ENCODE measurements at regions not wholly inside any gene's neighbourhood (a gene's known extent, or its start where the extent isn't known, plus 50 kb on each side); places are given as distances from the start of the nearest gene placed in this dataset.
"Not testable (repeated sequence)": the region's sequence is repeated elsewhere in the genome, so short reads cannot be mapped to it uniquely, and the experiment has no call there.

DNA sequence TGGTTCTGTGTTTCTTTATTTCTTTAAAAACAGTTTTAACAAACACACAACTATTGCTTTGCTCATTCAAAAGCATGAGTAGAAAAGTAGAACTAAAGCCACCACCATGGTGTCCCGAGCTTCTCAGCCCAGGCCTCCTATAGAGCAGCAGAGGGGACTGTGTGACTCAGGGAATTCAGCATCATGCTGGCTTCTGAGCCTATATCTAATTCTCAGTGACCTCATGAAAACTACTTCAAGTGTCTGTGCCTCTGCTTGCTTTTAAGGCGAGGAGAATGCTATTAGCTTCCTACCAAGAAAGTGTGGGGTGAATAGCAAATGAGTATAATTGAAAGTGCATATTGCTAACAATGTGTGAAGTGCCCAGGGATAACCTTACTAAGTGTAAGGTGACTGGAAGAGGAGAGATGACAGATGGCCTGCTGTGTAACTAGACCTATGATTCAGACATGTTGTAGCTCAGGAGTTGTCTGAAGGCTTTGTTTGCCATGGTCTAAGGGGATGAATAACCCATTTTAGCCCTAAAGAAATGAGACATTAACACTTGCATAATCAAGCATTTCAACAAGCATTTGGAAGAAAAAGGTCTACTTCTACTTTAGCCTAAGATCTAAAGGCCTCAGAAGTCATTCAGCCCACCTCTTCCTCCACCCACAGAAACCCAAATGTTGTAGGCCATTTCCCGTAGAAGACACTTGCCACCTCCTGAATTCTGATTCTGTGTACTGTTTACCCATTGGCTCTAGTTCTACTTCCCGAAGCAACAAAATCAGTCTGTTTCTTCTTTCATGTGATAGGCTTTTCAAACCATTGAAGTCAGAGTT lies 121.5 kb upstream of the ARG1 start:
- intact Hi-C loops (cut with micrococcal nuclease), result loop anchor here (2.0 to 5.0 kb wide), 3 partner anchors 33 to 81 kb away; no protein-coding TSS in a partner anchor
- Mint-ChIP-seq H3K4me1 (ENCODE audit: low read depth) (peaks cover 46% of the 10 kb centered on the region), H3K27me3 (ENCODE audit: insufficient read depth) (no peaks in the 10 kb centered on the region), H3K9me3 (peaks cover 14% of the 10 kb centered on the region), H3K4me3 (peak overlapping the region; percentile 28), H3K36me3 (ENCODE audit: low read depth) (peaks cover 7% of the 10 kb centered on the region), H3K27ac (peak overlapping the region; percentile 87)
- no peak for DNase-seq (ENCODE audit: low spot score)

DNA sequence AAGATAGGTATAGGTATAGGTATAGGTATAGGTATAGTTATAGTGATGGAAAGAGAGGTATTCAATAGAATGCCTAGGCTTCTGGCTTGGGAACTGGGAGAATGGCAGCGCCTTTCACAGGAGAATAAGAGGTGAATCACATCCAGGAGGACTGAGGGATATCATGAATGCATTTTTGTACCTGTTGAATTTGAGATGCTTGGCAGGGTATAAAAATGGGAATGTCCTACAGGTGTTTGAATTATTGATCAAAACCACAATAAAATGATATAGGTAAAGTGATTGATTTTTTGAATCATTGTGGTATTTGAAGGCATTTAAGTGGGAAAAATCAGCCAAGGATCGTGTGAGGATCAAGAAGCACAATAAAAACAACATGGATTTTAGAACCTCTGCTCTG lies 119.2 kb upstream of the ARG1 start:
- intact Hi-C loops (cut with micrococcal nuclease), result loop anchor here (5.0 kb wide), 2 partner anchors 52 to 78 kb away; no protein-coding TSS in a partner anchor
- no peak overlapping the region for H3K4me3 Mint-ChIP-seq
- peaks cover 1% of the 10 kb centered on the region for H3K27me3 Mint-ChIP-seq (ENCODE audit: insufficient read depth)
- H3K27ac Mint-ChIP-seq, result no peak overlapping the region
- no peak for DNase-seq (ENCODE audit: low spot score)
- peaks cover 6% of the 10 kb centered on the region for H3K36me3 Mint-ChIP-seq (ENCODE audit: low read depth)
- peaks cover 29% of the 10 kb centered on the region for H3K4me1 Mint-ChIP-seq (ENCODE audit: low read depth)
- peaks cover 14% of the 10 kb centered on the region for H3K9me3 Mint-ChIP-seq

DNA sequence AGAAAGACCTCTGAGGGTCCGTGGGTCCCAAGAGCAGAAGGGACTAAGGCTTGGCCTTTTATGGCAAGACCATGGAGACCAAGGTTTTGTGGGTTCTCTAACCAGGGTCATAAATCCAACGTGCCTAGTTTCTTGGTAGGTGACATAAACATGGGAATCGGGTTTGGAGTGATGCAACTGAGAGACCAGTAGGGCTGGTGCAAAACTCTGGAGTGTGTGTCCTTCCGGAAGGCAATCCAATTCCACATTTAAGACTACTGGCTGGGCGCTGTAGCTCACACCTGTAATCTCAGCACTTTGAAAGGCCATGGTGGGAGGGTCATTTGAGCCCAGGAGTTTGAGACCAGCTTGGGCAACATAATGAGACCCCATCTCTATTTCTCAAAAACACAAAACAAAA lies 116.5 kb upstream of the ARG1 start:
- H3K36me3 Mint-ChIP-seq (ENCODE audit: low read depth), result peaks cover 6% of the 10 kb centered on the region
- H3K27me3 Mint-ChIP-seq (ENCODE audit: insufficient read depth), result peaks cover 1% of the 10 kb centered on the region
- no peak overlapping the region for H3K27ac Mint-ChIP-seq
- H3K4me3 Mint-ChIP-seq, result no peak overlapping the region
- peaks cover 9% of the 10 kb centered on the region for H3K9me3 Mint-ChIP-seq
- H3K4me1 Mint-ChIP-seq (ENCODE audit: low read depth), result peaks cover 8% of the 10 kb centered on the region
- intact Hi-C loops (cut with micrococcal nuclease), result no loop called here
- no peak for DNase-seq (ENCODE audit: low spot score)

- Mint-ChIP-seq H3K27ac (no peak overlapping the region), H3K9me3 (no peaks in the 10 kb centered on the region), H3K36me3 (ENCODE audit: low read depth) (peaks cover 2% of the 10 kb centered on the region), H3K27me3 (ENCODE audit: insufficient read depth) (peaks cover 1% of the 10 kb centered on the region), H3K4me1 (ENCODE audit: low read depth) (no peaks in the 10 kb centered on the region), H3K4me3 (no peak overlapping the region)
- intact Hi-C loops (cut with micrococcal nuclease), result no loop called here
- no peak for DNase-seq (ENCODE audit: low spot score)
These were observed 114.0 kb upstream of the ARG1 start for GRCh38 chr6:131459005-131459404.

- no peaks in the 10 kb centered on the region for H3K9me3 Mint-ChIP-seq
- no peak overlapping the region for H3K4me3 Mint-ChIP-seq
- DNase-seq (ENCODE audit: low spot score), result no peak
- intact Hi-C loops (cut with micrococcal nuclease), result loop anchor here (2.0 kb wide), 1 partner anchor 262 kb away; no protein-coding TSS in a partner anchor
- H3K36me3 Mint-ChIP-seq (ENCODE audit: low read depth), result peaks cover 2% of the 10 kb centered on the region
- H3K4me1 Mint-ChIP-seq (ENCODE audit: low read depth), result no peaks in the 10 kb centered on the region
- no peak overlapping the region for H3K27ac Mint-ChIP-seq
- peaks cover 1% of the 10 kb centered on the region for H3K27me3 Mint-ChIP-seq (ENCODE audit: insufficient read depth)
These were observed 112.4 kb upstream of the ARG1 start for GRCh38 chr6:131460614-131461000.

GRCh38 chr6:131469130-131469529 lies 103.9 kb upstream of the ARG1 start:
- intact Hi-C loops (cut with micrococcal nuclease), result no loop called here
- no peaks in the 10 kb centered on the region for H3K4me1 Mint-ChIP-seq (ENCODE audit: low read depth)
- H3K27ac Mint-ChIP-seq, result no peak overlapping the region
- no peak for DNase-seq (ENCODE audit: low spot score)
- H3K27me3 Mint-ChIP-seq (ENCODE audit: insufficient read depth), result peaks cover 5% of the 10 kb centered on the region
- H3K36me3 Mint-ChIP-seq (ENCODE audit: low read depth), result no peaks in the 10 kb centered on the region
- peaks cover 3% of the 10 kb centered on the region for H3K9me3 Mint-ChIP-seq
- no peak overlapping the region for H3K4me3 Mint-ChIP-seq

DNA sequence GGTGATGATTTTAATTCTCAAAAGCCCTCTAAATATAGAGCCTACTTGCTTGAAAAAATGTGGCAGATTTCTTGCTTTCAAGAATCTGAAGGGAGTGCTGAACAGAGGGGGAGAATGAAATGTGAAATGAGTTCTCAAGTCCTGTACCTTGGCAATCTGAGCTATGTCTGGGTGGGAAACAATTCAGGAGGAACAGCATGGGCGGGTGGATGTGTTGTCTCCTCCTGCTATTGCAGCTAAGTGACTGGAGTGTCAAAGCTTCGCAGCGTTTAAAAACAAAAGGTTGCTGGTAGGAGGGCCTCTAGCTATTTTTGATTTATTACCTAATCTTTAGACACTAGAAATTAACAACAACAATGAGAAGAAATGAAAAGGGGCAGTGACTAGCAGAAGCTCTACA lies 102.5 kb upstream of the ARG1 start:
- no peaks in the 10 kb centered on the region for H3K36me3 Mint-ChIP-seq (ENCODE audit: low read depth)

DNA sequence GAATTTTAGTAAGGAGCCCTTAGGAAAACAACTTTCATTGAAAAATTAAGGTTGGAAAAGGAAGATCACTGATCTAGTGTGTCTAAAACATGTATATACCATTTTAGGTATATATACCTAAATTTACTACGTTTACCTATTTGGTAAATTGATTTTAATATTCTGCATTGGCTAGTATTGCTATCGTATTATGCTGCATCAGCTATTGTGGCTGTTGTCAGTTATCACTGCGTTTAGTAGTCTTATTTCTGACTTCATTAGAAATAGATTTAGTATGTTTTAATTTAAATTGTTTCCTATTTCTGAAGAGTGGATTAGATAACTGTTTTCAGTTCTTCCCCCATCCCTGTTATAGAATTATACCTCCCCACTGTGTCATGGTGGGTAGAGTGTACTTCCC lies 101.7 kb upstream of the ARG1 start:
- Mint-ChIP-seq H3K27me3 (ENCODE audit: insufficient read depth) (peaks cover 6% of the 10 kb centered on the region), H3K9me3 (peaks cover 5% of the 10 kb centered on the region), H3K4me3 (no peak overlapping the region), H3K4me1 (ENCODE audit: low read depth) (no peaks in the 10 kb centered on the region), H3K27ac (no peak overlapping the region), H3K36me3 (ENCODE audit: low read depth) (no peaks in the 10 kb centered on the region)
- intact Hi-C loops (cut with micrococcal nuclease), result no loop called here
- no peak for DNase-seq (ENCODE audit: low spot score)

More for the DNA sequence above, 102.5 kb upstream of the ARG1 start:
- Mint-ChIP-seq H3K27me3 (ENCODE audit: insufficient read depth) (peaks cover 5% of the 10 kb centered on the region), H3K27ac (no peak overlapping the region), H3K4me1 (ENCODE audit: low read depth) (no peaks in the 10 kb centered on the region), H3K4me3 (no peak overlapping the region), H3K9me3 (peaks cover 3% of the 10 kb centered on the region)
- intact Hi-C loops (cut with micrococcal nuclease), result no loop called here
- DNase-seq (ENCODE audit: low spot score), result no peak

DNA sequence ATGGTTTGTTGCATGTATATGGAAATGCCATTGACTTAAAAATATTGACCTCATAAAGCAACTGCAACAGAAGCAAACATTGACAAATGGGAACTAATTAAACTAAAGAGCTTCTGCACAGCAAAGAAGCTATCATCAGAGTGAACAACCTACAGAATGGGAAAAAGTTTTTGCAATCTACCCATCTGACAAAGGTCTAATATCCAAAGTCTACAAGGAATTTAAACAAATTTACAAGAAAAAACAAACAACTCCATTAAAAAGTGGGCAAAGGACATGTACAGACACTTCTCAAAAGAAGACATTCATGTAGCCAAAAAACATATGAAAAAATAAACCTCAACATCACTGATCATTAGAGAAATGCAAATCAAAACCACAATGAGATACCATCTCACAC lies 99.7 kb upstream of the ARG1 start:
- H3K4me3 Mint-ChIP-seq; H3K36me3 Mint-ChIP-seq (ENCODE audit: low read depth); H3K27ac Mint-ChIP-seq; intact Hi-C loops (cut with micrococcal nuclease); H3K27me3 Mint-ChIP-seq (ENCODE audit: insufficient read depth); H3K4me1 Mint-ChIP-seq (ENCODE audit: low read depth); DNase-seq (ENCODE audit: low spot score): not testable (repeated sequence)
- peaks cover 11% of the 10 kb centered on the region for H3K9me3 Mint-ChIP-seq

DNA sequence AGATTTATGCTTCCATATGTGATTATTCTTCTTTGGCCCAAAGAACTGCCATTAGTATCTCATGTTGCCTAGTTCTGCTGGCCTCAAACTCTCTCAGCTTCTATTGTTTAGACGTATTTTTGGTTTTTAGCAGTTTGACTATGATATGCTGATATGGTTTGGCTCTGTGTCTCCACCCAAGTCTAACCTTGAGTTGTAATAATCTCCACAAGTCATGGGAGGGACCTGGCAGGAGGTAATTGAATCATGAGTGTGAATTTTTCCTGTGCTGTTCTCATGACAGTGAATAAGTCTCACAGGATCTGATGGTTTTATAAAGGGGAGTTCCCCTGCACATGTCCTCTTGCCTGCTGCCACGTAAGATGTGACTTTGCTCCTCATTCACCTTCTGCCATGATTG lies 96.7 kb upstream of the ARG1 start:
- Mint-ChIP-seq H3K4me3 (no peak overlapping the region), H3K9me3 (peaks cover 11% of the 10 kb centered on the region), H3K27ac (no peak overlapping the region), H3K36me3 (ENCODE audit: low read depth) (no peaks in the 10 kb centered on the region), H3K27me3 (ENCODE audit: insufficient read depth) (peaks cover 2% of the 10 kb centered on the region), H3K4me1 (ENCODE audit: low read depth) (no peaks in the 10 kb centered on the region)
- DNase-seq (ENCODE audit: low spot score), result no peak
- intact Hi-C loops (cut with micrococcal nuclease), result no loop called here

GRCh38 chr6:131478740-131479211 lies 94.2 kb upstream of the ARG1 start:
- H3K27me3 Mint-ChIP-seq (ENCODE audit: insufficient read depth); DNase-seq (ENCODE audit: low spot score); intact Hi-C loops (cut with micrococcal nuclease); H3K4me1 Mint-ChIP-seq (ENCODE audit: low read depth); H3K4me3 Mint-ChIP-seq; H3K27ac Mint-ChIP-seq; H3K36me3 Mint-ChIP-seq (ENCODE audit: low read depth): not testable (repeated sequence)
- peaks cover 11% of the 10 kb centered on the region for H3K9me3 Mint-ChIP-seq

DNA sequence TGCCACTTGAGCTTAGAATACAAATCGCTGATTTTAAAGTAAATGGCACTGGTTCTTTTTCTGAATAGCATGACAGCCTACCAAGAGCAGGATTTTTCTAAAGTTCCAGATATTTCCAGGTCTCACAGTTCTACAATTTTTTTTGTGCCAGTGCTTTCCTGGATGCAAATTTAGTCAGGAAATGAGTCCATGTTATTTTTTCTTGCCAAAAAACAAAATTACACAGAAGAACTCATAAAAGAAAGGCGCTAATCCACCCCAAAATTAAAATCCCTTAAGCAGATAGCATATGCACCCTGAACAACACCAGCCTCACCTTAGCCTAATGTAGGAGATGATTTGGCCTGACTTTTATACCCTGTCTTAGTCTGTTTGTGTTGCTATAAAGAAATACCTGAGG lies 86.4 kb upstream of the ARG1 start:
- Mint-ChIP-seq H3K36me3 (ENCODE audit: low read depth) (no peaks in the 10 kb centered on the region), H3K9me3 (no peaks in the 10 kb centered on the region), H3K27ac (no peak overlapping the region), H3K4me3 (no peak overlapping the region), H3K27me3 (ENCODE audit: insufficient read depth) (no peaks in the 10 kb centered on the region), H3K4me1 (ENCODE audit: low read depth) (no peaks in the 10 kb centered on the region)
- intact Hi-C loops (cut with micrococcal nuclease), result no loop called here
- DNase-seq (ENCODE audit: low spot score), result no peak

GRCh38 chr6:131488780-131489179 lies 84.2 kb upstream of the ARG1 start:
- intact Hi-C loops (cut with micrococcal nuclease), result no loop called here
- Mint-ChIP-seq H3K9me3 (no peaks in the 10 kb centered on the region), H3K36me3 (ENCODE audit: low read depth) (no peaks in the 10 kb centered on the region), H3K4me3 (no peak overlapping the region), H3K27ac (no peak overlapping the region), H3K4me1 (ENCODE audit: low read depth) (no peaks in the 10 kb centered on the region), H3K27me3 (ENCODE audit: insufficient read depth) (no peaks in the 10 kb centered on the region)
- no peak for DNase-seq (ENCODE audit: low spot score)
